NT2/D1 (cell line): ENCODE measurements at regions not wholly inside any gene's neighbourhood (a gene's known extent, or its start where the extent isn't known, plus 50 kb on each side); places are given as distances from the start of the nearest gene placed in this dataset.

Experiments used
- SUZ12 ChIP-seq: IDR thresholded peaks from 2 replicates; pipeline ENCODE4 v1.6.1; 2011; ENCODE audit not compliant: insufficient read length, insufficient read depth; ENCODE audit errors: extremely low read depth
- YY1 ChIP-seq: IDR thresholded peaks from 2 replicates; pipeline ENCODE4 v1.6.1; 2011; ENCODE audit not compliant: insufficient read length, insufficient read depth
- ZNF274 ChIP-seq: IDR thresholded peaks from 2 replicates; pipeline ENCODE4 v1.6.1; 2011; ENCODE audit warnings: mild to moderate bottlenecking, low read depth, low read length

DNA sequence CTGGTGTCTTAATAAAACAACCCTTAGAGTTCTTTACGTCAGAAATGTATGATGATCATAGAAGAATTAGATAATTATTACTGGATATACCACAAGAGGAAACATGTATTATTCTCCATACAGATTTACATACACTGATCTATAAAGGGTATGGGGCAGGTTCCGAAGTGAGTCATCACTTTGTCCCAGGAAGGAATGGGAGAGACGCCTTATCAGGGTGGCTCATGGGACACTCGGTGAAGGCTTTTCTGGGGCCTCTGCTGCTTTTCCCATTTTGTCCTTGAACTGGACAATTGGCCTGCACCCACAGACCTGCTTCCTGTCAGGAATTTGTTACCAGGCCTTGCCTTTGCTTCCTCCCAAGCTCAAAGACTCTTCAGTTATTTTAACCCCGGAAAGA lies 233.8 kb upstream of the RUNX1 start:
- TF ChIP-seq YY1 (no peak), ZNF274 (no peak), SUZ12 (no peak)
